HEK293T (cell line): ENCODE measurements at regions not wholly inside any gene's neighbourhood (a gene's known extent, or its start where the extent isn't known, plus 50 kb on each side); places are given as distances from the start of the nearest gene placed in this dataset.

Source experiments
- BHLHE40 ChIP-seq: fragments of 450-650 bp; IDR thresholded peaks from 2 replicates; pipeline ENCODE4 v1.6.1; 2016; ENCODE audit warnings: mild to moderate bottlenecking, moderate library complexity, borderline replicate concordance
- FOXM1 ChIP-seq: fragments of 450-650 bp; IDR thresholded peaks from 2 replicates; pipeline ENCODE4 v1.6.1; 2017; ENCODE audit warnings: mild to moderate bottlenecking, borderline replicate concordance
- SP1 ChIP-seq: fragments of 450-650 bp; IDR thresholded peaks from 2 replicates; pipeline ENCODE4 v1.6.1; 2017
- TARDBP ChIP-seq: fragments of 450-650 bp; IDR thresholded peaks from 2 replicates; pipeline ENCODE4 v1.6.1; 2016
- TF ChIP-seq, protein P1 (sequence below): fragments of 450-650 bp; IDR thresholded peaks from 2 replicates; pipeline ENCODE4 v1.6.1; 2016

GRCh38 chr5:87535706-87536105, 123.0 kb upstream of the CCNH start:
- TF ChIP-seq, protein P1, sequence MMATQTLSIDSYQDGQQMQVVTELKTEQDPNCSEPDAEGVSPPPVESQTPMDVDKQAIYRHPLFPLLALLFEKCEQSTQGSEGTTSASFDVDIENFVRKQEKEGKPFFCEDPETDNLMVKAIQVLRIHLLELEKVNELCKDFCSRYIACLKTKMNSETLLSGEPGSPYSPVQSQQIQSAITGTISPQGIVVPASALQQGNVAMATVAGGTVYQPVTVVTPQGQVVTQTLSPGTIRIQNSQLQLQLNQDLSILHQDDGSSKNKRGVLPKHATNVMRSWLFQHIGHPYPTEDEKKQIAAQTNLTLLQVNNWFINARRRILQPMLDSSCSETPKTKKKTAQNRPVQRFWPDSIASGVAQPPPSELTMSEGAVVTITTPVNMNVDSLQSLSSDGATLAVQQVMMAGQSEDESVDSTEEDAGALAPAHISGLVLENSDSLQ: no peak
- no peak for TF ChIP-seq SP1
- no peak for TF ChIP-seq FOXM1
- no peak for TF ChIP-seq TARDBP
- no peak for TF ChIP-seq BHLHE40
